Gastroesophageal sphincter (tissue), 4 donors: ENCODE measurements at regions not wholly inside any gene's neighbourhood (a gene's known extent, or its start where the extent isn't known, plus 50 kb on each side); places are given as distances from the start of the nearest gene placed in this dataset.

Experiments used
- ATAC-seq: fragments of 150-250 bp; one replicate; pipeline ENCODE4 v1.9.1; 2016; ENCODE audit warnings: mild to moderate bottlenecking, moderate library complexity
- H3K27ac ChIP-seq, 4 donors: fragments of 200-600 bp; sonication (generic) in 3 of 4; 1 replicate in 3 of 4; 2 replicates in 1 of 4; pipeline ENCODE4 v1.5.1; 2016 to 2019
- H3K27me3 ChIP-seq: fragments of 200-600 bp; sonication (generic); one replicate; pipeline ENCODE4 v1.5.1; 2019
- H3K36me3 ChIP-seq, 2 donors: fragments of 200-600 bp; sonication (generic); one replicate each; pipeline ENCODE4 v1.5.1; 2019; ENCODE audit warnings: control low read depth in 1 of 2
- H3K4me1 ChIP-seq, 3 donors: fragments of 200-600 bp; sonication (generic); 1 replicate in 2 of 3; 2 replicates in 1 of 3; pipeline ENCODE4 v1.5.1; 2016 to 2019; ENCODE audit warnings: control low read depth in 2 of 3
- H3K4me3 ChIP-seq, 2 donors: fragments of 200-600 bp; sonication (generic); one replicate each; pipeline ENCODE4 v1.5.1; 2019; ENCODE audit warnings: mild to moderate bottlenecking in 1 of 2, moderate library complexity in 1 of 2
- H3K9me3 ChIP-seq, 3 donors: fragments of 200-600 bp; sonication (generic); one replicate each; pipeline ENCODE4 v1.5.1; 2017 to 2019; ENCODE audit warnings: control low read depth in 2 of 3
- EP300 ChIP-seq: sonication (generic); formaldehyde crosslinking; IDR thresholded peaks from one replicate; pipeline ENCODE4 v1.6.1; 2017; ENCODE audit warnings: antibody characterized with exemption, mild to moderate bottlenecking
- POLR2A ChIP-seq, 2 donors: fragments of 450-650 bp; IDR thresholded peaks; one replicate each; pipeline ENCODE4 v1.6.1; 2017; ENCODE audit warnings: antibody characterized with exemption in 2 of 2, mild to moderate bottlenecking in 2 of 2, moderate library complexity in 1 of 2
- POLR2AphosphoS5 ChIP-seq: sonication (generic); formaldehyde crosslinking; IDR thresholded peaks from one replicate; pipeline ENCODE4 v1.6.1; 2017; ENCODE audit warnings: antibody characterized with exemption
- WGBS, 2 donors: methylation state at CpG; one replicate each; pipeline ENCODE4 v1.1.5; 2018; ENCODE audit warnings: low coverage in 1 of 2; 5-methylcytosine and 5-hydroxymethylcytosine counted together
- TF ChIP-seq, protein P1 (sequence below), 4 experiments: fragments of 200-600 bp in 2 of 4; fragments of 450-650 bp in 2 of 4; sonication (generic) in 1 of 4; IDR thresholded peaks; one replicate each; pipeline ENCODE4 v1.5.1; 2017 to 2019; ENCODE audit warnings: antibody characterized with exemption in 4 of 4, mild to moderate bottlenecking in 2 of 4, moderate library complexity in 2 of 4

DNA sequence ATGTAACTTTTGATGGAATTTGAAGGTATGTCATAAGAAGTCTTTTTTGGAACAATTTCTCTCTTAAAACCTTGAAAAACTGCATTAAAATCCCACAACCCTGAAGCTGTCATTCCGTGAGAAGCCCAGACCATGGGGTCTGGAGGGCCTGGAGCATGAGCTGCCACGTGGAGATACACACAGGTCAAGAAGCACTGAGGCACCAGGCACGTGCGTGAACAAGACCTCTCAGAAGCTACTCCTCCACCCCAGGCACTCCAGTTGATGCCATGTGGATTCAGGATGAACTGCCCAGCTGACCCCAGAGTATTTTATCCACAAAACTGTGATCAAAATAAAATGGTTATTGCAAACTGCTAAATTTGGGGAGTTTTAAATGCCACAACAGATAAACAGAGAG, 227.5 kb upstream of the BRINP1 start:
- TF ChIP-seq POLR2AphosphoS5: no peak
- TF ChIP-seq POLR2A (IDR thresholded peaks at IDR 0.05): no peak
- TF ChIP-seq EP300: no peak
- TF ChIP-seq, protein P1, sequence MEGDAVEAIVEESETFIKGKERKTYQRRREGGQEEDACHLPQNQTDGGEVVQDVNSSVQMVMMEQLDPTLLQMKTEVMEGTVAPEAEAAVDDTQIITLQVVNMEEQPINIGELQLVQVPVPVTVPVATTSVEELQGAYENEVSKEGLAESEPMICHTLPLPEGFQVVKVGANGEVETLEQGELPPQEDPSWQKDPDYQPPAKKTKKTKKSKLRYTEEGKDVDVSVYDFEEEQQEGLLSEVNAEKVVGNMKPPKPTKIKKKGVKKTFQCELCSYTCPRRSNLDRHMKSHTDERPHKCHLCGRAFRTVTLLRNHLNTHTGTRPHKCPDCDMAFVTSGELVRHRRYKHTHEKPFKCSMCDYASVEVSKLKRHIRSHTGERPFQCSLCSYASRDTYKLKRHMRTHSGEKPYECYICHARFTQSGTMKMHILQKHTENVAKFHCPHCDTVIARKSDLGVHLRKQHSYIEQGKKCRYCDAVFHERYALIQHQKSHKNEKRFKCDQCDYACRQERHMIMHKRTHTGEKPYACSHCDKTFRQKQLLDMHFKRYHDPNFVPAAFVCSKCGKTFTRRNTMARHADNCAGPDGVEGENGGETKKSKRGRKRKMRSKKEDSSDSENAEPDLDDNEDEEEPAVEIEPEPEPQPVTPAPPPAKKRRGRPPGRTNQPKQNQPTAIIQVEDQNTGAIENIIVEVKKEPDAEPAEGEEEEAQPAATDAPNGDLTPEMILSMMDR (IDR thresholded peaks at IDR 0.05): no peak
- Histone ChIP-seq H3K36me3 (no peaks in the 10 kb centered on the region), H3K27me3 (peaks cover 2% of the 10 kb centered on the region), H3K9me3 (no peaks in the 10 kb centered on the region), H3K4me3 (no peak overlapping the region), H3K27ac (no peak overlapping the region), H3K4me1 (no peaks in the 10 kb centered on the region)
- ATAC-seq: no peak
- 60% methylated on average over 1 of the region's 4 CpGs; no CpG with 5 or more reads in 1 of the 2 donors for WGBS, 2 donors

DNA sequence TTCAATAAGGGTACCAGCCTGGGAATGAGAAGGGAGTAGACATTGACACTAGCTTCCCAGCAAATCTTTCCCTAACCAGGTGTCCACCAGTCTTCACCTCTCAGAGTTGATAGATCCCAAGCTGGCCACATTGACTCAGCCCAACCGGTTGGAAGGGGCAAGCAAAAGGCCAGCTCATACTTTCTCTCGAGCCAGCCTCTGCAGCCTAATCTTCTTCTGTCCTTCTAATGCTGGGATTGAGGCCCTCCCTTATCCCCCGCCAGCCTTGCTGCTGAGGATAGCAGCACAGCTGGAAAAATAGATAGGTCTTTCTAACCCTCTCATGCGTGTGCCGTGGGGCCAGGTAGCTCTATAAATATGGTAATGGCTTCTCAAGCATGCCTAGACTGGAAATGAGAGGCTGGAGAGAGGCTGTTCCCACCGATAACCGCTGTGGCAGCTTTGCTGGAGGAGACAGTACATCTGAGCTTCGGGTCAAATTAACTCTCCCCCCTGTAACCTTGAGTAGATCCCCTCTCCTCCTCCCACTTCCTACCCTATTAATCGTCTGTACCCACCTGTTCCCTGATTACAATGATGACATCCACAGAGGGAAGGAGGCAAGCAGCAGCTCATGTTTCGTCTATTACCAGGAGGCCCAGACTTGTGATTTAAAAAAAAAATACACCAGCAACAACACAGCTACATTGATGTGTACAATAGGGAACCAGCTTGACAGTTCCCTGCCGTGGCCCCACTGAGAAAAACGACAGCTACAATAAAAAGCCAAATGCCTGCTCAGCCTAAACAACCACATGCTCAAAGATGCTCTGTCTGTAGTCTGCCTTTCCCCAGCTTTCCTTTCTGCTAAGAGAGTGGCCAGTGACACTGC, 219.9 kb upstream of the BRINP1 start:
- Histone ChIP-seq H3K4me1 (no peaks in the 10 kb centered on the region), H3K9me3 (no peaks in the 10 kb centered on the region), H3K27me3 (peaks cover 11% of the 10 kb centered on the region), H3K4me3 (no peak overlapping the region), H3K27ac (no peak overlapping the region), H3K36me3 (no peaks in the 10 kb centered on the region)
- TF ChIP-seq EP300 (no peak), POLR2A (IDR thresholded peaks at IDR 0.05) (no peak), POLR2AphosphoS5 (no peak)
- TF ChIP-seq, protein P1 (IDR thresholded peaks at IDR 0.05): no peak
- ATAC-seq: no peak
- WGBS, 2 donors: 53 to 55% methylated on average over 7 to 11 of the region's 12 CpGs

DNA sequence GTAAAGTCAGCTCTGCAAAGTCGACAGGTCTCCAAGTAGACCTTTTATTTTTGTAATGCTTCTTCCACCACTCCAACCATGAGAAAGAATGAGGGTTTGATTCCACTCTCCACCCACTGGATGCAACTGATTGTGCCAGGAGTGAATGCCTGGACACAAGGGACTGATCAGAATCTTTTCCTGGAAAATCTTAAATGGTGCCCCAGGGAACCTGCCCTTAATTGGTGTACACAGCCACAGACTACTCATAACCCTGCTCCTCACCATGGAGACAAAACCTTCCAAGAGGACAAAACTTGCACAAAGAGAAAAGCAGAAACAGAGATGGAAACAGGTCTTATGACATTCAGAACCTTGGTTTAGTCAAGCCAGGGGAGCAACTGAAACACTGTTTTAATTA, 208.6 kb upstream of the BRINP1 start:
- WGBS, 2 donors: 86 to 94% methylated on average over 1 of the region's 1 CpG
- TF ChIP-seq EP300 (no peak), POLR2AphosphoS5 (no peak), POLR2A (IDR thresholded peaks at IDR 0.05) (no peak)
- TF ChIP-seq, protein P1 (IDR thresholded peaks at IDR 0.05): no peak
- Histone ChIP-seq H3K9me3 (peaks cover 0 to under 1% (median 0%) of the 10 kb centered on the region in 3 donors), H3K27ac (no peak overlapping the region), H3K4me1 (no peaks in the 10 kb centered on the region), H3K36me3 (no peaks in the 10 kb centered on the region), H3K27me3 (no peaks in the 10 kb centered on the region), H3K4me3 (no peak overlapping the region)
- no peak for ATAC-seq

DNA sequence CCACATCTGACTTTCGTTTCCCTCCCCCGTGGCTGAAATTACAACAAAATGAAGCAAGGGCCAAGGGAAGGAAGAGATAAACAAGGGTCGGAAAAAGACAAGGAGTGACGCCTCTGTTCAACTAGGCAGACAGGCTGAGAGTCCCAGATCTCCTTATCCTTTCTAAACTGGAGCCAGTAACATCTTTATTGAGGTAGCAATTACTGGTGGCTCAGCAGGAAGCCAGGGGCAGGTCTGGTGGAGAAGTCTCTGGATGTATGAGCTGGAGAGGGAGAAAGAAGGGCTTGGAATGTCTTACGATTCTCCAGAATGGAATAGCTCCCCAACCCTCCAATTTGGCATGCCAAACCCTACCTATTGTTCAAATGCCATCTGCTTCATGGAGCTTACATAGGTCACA, 190.8 kb upstream of the BRINP1 start:
- Histone ChIP-seq H3K9me3 (no peaks in the 10 kb centered on the region), H3K36me3 (no peaks in the 10 kb centered on the region), H3K4me1 (peaks cover 0 to 14% (median 0%) of the 10 kb centered on the region in 3 donors), H3K27ac (no peak overlapping the region), H3K4me3 (no peak overlapping the region), H3K27me3 (peaks cover 29% of the 10 kb centered on the region)
- TF ChIP-seq POLR2AphosphoS5: no peak
- no peak for ATAC-seq
- WGBS, 2 donors: 21 to 60% methylated on average over 2 to 4 of the region's 5 CpGs

DNA sequence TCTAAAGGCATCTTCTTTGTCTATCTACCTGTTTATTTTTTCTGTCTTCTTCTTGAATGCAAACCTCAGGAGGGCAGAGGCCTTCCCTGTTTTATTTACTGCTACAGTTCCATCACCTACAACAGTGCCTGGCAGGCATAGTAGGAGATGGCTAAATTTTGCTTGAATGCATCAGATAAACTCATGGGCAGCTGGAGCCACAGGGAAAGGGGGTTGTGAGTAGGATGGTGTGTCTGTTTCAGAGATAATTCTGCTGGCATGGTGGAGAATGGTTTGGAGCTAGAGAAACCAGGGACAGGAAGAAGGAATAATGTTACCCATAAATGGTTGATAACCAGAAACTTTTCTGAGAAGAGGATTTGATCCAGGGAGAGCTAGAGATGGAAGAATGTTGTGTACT, 189.8 kb upstream of the BRINP1 start:
- ATAC-seq: no peak
- TF ChIP-seq POLR2A (IDR thresholded peaks at IDR 0.05) (no peak), POLR2AphosphoS5 (no peak), EP300 (no peak)
- TF ChIP-seq, protein P1 (IDR thresholded peaks at IDR 0.05): no peak
- H3K4me3 ChIP-seq: no peak overlapping the region

More for the DNA sequence above, 189.8 kb upstream of the BRINP1 start:
- Histone ChIP-seq H3K4me1 (peaks cover 0 to 14% (median 0%) of the 10 kb centered on the region in 3 donors), H3K27ac (no peak overlapping the region), H3K36me3 (no peaks in the 10 kb centered on the region), H3K9me3 (no peaks in the 10 kb centered on the region), H3K27me3 (peaks cover 24% of the 10 kb centered on the region)
